Karpas-422 (cell line): ENCODE measurements at regions not wholly inside any gene's neighbourhood (a gene's known extent, or its start where the extent isn't known, plus 50 kb on each side); places are given as distances from the start of the nearest gene placed in this dataset. TPM values are rescaled to one million over a fixed set of nuclear protein-coding genes. Genes with fewer than 3 reads are reported as not detected.

Experiments used
- DNase-seq: peaks from one replicate; pipeline ENCODE4 v3.0.0-alpha.2; 2015
- H2AFZ ChIP-seq: fragments of 200-600 bp; sonication (generic); 2 replicates; pipeline ENCODE4 v1.6.1; 2014; ENCODE audit warnings: antibody characterized with exemption, low read length, mixed read lengths
- H3K27ac ChIP-seq: fragments of 200-600 bp; sonication (generic); 2 replicates; pipeline ENCODE4 v1.5.1; 2014; ENCODE audit warnings: mild to moderate bottlenecking, low read length, moderate library complexity
- H3K27me3 ChIP-seq: fragments of 200-600 bp; sonication (generic); 2 replicates; pipeline ENCODE4 v1.6.1; 2014; ENCODE audit warnings: low read length, mixed read lengths
- H3K36me3 ChIP-seq: fragments of 200-600 bp; sonication (generic); 2 replicates; pipeline ENCODE4 v1.6.1; 2014; ENCODE audit warnings: low read length, mixed read lengths; ENCODE audit not compliant: insufficient read depth
- H3K4me1 ChIP-seq: fragments of 200-600 bp; sonication (generic); 2 replicates; pipeline ENCODE4 v1.6.1; 2014; ENCODE audit warnings: mild to moderate bottlenecking, low read length, mixed read lengths
- H3K4me2 ChIP-seq: fragments of 200-600 bp; sonication (generic); 2 replicates; pipeline ENCODE4 v1.6.1; 2014; ENCODE audit warnings: low read length, low read depth, mild to moderate bottlenecking; ENCODE audit not compliant: poor library complexity, severe bottlenecking
- H3K4me3 ChIP-seq: fragments of 200-600 bp; sonication (generic); 2 replicates; pipeline ENCODE4 v1.5.1; 2014; ENCODE audit warnings: mild to moderate bottlenecking, antibody characterized with exemption, low read length, mixed read lengths
- H3K79me2 ChIP-seq: fragments of 200-600 bp; sonication (generic); 2 replicates; pipeline ENCODE4 v1.6.1; 2014; ENCODE audit warnings: mild to moderate bottlenecking, low read length, mixed read lengths
- H3K9ac ChIP-seq: fragments of 200-600 bp; sonication (generic); 2 replicates; pipeline ENCODE4 v1.6.0; 2014; ENCODE audit warnings: low read length
- H3K9me2 ChIP-seq: fragments of 200-600 bp; sonication (generic), shearing (Covaris generic); replicated peaks from 2 replicates; pipeline ENCODE4 v1.6.0; 2014; ENCODE audit warnings: mild to moderate bottlenecking, low read length, moderate library complexity; ENCODE audit not compliant: insufficient read depth
- H3K9me3 ChIP-seq: fragments of 300-700, 200-600 bp; sonication (generic); 2 replicates; pipeline ENCODE4 v1.6.1; 2014; ENCODE audit warnings: low read length, mixed read lengths
- H4K20me1 ChIP-seq: fragments of 200-600 bp; sonication (generic); 2 replicates; pipeline ENCODE4 v1.6.1; 2014; ENCODE audit warnings: mild to moderate bottlenecking, antibody characterized with exemption, low read length, low read depth; ENCODE audit not compliant: insufficient read depth
- small RNA-seq: library from RNA; depleted of rRNA; stranded (forward); fragments of <200 nt; gene quantifications from one replicate; pipeline ENCODE3, GENCODE V24; 2014

GRCh38 chr13:27372896-27373295 is 51.5 kb upstream of the GTF3A start:
- H3K4me1 ChIP-seq, result peaks cover 7% of the 10 kb centered on the region
- no peak overlapping the region for H3K4me3 ChIP-seq
- H3K4me2 ChIP-seq, result no peak overlapping the region
- no peaks in the 10 kb centered on the region for H3K27me3 ChIP-seq
- no peaks in the 10 kb centered on the region for H3K36me3 ChIP-seq
- H3K79me2 ChIP-seq, result no peaks in the 10 kb centered on the region
- H3K27ac ChIP-seq, result no peak overlapping the region
- H3K9me2 ChIP-seq, result no peaks in the 10 kb centered on the region
- H2AFZ ChIP-seq, result no peak overlapping the region
- H3K9ac ChIP-seq, result no peak overlapping the region
- no peaks in the 10 kb centered on the region for H3K9me3 ChIP-seq
- no peaks in the 10 kb centered on the region for H4K20me1 ChIP-seq
- no peak for DNase-seq

GRCh38 chr13:27374126-27374613 is 50.2 kb upstream of the GTF3A start:
- Histone ChIP-seq H3K27me3 (no peaks in the 10 kb centered on the region), H3K4me3 (no peak overlapping the region), H3K36me3 (no peaks in the 10 kb centered on the region), H3K4me1 (peaks cover 7% of the 10 kb centered on the region), H4K20me1 (no peaks in the 10 kb centered on the region), H3K4me2 (no peak overlapping the region), H3K79me2 (no peaks in the 10 kb centered on the region), H3K9me2 (no peaks in the 10 kb centered on the region), H3K27ac (no peak overlapping the region), H2AFZ (no peak overlapping the region), H3K9me3 (no peaks in the 10 kb centered on the region), H3K9ac (no peak overlapping the region)
- no peak for DNase-seq

Small RNA genes lying in the stretch of these regions (small RNA-seq; reads per million reads assigned to genes)
- gene RNU6-70P, result not detected
